Suppressor macrophage treated with lipopolysaccharide for 4 hours (primary cell): ENCODE measurements at regions not wholly inside any gene's neighbourhood (a gene's known extent, or its start where the extent isn't known, plus 50 kb on each side); places are given as distances from the start of the nearest gene placed in this dataset.

Experiments
- DNase-seq: peaks from one replicate; pipeline ENCODE4 v3.0.0-alpha.2; 2020

- no peak for DNase-seq
Measured at GRCh38 chr14:34241185-34241711, 220.8 kb downstream of the SPTSSA start.

DNA sequence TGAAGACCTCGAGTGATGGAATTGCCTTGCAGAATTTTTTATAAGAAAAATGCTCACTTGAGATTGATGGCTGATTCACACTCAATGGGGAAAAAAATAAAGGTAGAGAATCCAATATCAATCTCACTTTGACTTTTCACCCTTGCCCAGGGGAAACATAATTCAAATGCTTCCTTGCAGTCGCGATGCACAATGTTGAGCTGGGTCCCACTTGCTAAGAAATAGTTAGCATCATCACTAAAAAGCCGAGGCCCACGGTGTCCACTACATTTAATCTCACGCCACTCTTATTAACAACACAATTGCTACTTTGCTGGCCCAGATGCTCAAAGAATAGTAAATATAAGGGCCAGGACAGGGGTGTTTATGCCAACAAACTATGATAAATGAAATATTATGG, 223.4 kb downstream of the SPTSSA start:
- DNase-seq: no peak

- DNase-seq: no peak
Measured at GRCh38 chr14:34237677-34238076, 224.4 kb downstream of the SPTSSA start.

- no peak for DNase-seq
Measured at GRCh38 chr14:34237081-34237480, 225.0 kb downstream of the SPTSSA start.

GRCh38 chr14:34235643-34236300, 226.3 kb downstream of the SPTSSA start:
- no peak for DNase-seq

DNA sequence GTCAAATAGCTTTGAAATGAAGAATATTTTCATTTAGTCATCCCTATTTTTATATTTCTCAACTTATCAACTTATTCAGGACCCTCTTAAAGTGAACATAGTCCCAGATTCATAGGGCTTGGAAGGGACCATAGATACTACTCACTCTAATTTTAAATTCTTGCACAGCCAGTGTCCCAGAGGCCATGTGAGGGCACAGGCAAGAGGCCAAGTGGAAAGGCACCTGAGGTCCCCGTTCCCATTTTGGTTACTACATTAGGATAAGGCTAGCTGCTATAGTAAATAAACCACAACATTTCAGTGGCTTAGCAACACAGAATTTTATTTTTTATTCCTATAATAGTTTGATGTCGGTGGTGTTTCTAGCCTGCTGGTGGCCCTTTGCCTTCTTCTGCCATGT, 227.8 kb downstream of the SPTSSA start:
- DNase-seq: no peak

GRCh38 chr14:34233619-34234018, 228.4 kb downstream of the SPTSSA start:
- no peak for DNase-seq

DNA sequence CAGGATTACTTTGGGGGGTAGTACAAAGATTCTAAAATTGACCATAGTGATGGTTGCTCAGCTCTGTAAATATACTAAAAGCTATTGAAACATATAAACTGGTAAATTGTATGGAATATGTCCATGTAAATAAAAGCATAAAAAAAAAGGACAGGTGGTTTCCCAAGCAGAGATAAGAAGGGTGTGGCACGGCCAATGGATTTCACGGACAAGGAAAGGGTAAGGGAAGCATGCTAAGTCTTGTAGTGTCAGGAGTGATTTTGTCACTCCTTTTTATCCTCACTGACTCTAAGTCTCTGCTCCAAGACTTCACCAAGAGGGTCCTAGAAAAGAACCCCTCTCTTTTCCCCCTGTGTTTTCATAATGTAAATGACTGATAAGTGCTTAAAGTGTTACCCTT, 229.2 kb downstream of the SPTSSA start:
- DNase-seq: no peak

GRCh38 chr14:34231626-34232025, 230.4 kb downstream of the SPTSSA start:
- DNase-seq: no peak

DNA sequence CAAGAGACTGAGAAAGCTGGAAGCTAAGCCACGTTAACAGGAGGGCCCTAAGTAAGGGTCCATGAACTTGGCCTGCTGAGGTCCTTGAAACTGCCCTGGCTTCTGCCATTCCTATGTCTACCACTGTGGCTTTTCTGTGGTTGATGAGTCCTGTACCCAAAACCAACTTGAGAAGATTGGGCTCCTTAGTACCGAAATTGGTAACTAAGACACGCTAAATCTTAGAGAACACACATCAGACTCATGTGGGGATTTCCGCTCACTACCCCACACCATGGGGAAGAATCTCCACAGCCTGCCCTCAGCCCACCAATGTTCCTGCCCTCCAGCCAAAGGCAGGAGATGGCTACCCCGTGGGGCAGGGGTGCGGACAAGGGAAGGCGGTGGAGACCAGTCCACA, 232.9 kb downstream of the SPTSSA start:
- DNase-seq: no peak

GRCh38 chr14:34228650-34228976, 233.4 kb downstream of the SPTSSA start:
- DNase-seq: no peak

DNA sequence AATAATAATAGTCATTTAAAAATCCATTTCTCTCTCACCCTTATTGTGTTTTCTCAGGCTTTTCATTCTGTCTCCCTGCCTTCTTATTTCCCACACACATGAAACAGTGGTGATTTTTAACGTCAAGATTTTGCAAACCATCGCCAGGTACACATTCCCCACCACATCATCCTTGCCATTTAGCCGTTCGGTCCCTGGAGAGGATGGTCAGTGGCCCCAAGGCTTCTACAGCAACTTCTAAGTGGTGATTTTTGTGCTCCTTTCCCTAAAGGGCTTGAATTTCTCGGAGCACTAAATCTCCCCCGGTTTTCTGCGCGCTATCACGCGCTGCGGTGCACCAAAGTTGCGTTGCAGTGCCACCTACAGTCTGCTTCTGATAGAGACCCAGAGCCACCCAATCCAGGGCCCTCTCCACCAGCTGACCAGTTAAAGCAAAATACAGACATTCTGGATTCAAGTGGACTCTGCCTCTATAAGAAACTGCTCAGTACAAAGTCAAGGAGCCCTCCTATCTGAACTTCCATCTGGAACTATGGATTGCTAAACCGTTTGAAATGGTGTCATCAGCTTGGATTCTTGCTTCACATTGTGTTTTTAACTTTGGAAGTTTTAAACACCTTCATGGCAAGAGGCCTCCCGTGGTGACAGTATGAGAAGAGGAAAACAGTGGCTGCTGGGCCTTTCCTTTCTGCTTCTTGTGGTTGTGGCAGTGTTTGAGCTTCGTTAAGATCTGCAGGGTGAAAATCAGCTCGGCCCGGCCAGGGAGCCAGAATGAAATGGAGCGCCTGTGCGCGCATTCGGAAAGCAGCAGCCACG, 234.0 kb downstream of the SPTSSA start:
- peak; percentile 66 for DNase-seq

GRCh38 chr14:34224221-34224620, 237.8 kb downstream of the SPTSSA start:
- no peak for DNase-seq

DNA sequence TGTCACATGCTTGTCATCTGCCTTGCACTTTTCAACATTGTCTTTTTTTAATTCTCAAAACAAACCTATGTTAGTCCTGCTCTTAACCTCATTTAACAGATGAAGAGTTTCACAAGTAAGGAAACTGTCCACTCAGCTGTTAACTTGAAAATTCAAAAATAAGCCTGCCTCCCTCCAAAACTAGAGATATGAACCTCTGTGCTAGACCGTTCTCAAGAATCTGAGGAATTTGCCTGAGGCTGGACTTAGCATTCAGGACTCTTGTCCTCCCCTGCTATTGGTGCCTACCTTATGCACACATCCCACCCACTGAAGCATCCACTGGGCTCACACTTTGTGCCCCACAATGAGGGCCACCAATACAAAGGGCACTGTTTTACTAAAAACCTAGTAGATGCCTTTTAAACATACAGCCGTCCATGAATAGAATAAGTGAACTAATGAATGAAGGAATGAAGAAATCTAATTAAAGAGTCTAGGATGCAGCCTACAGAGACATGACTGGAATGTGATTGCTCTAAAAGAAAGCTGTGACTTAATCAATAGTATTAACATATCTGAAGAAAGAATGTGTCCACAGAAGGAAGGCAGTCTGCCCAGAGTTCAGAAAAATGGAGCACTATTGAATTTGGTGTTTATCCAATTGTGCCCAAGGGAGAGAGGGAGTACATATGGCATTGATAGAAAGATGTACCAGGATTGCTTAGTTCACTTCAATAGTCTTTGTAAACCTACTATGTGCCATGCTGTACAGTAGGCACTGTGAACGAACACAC, 238.5 kb downstream of the SPTSSA start:
- DNase-seq: no peak

- no peak for DNase-seq
Measured at GRCh38 chr14:34222867-34223266, 239.2 kb downstream of the SPTSSA start.

DNA sequence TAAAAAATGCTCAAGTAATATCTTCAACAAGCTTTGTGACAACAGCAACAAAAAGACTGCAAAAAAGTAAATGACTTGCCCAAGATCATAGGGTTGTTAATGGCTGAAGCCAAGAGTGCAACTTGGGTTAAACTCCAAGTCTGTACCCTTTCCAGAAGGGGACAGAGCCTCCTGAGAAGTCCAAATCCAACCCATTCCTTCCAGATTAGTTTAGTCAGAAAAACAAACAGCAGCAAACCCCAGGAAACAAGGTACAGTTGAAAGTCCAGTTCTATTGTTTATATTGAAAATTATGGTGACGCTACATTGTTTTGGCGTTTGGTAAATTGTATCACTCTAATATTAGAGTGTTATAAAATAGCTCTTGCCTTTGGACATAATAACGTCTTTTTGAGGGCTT, 239.9 kb downstream of the SPTSSA start:
- no peak for DNase-seq

GRCh38 chr14:34220921-34221320, 241.1 kb downstream of the SPTSSA start:
- no peak for DNase-seq

DNA sequence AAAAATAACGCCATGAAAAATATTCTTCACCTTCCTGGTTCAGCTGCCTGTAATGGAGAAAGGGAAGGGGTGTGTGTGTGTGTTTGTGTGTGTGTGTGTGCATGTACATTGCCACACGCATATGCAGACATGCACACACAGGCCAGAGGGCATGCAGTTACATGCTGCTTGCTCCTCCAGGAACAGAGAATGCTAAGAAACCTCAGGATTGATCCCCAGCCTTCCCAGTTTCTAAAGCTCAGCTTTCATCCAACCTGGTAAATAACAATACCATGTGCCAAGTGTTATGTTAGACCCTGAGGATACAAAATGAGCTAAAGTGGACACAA, 241.7 kb downstream of the SPTSSA start:
- no peak for DNase-seq

DNA sequence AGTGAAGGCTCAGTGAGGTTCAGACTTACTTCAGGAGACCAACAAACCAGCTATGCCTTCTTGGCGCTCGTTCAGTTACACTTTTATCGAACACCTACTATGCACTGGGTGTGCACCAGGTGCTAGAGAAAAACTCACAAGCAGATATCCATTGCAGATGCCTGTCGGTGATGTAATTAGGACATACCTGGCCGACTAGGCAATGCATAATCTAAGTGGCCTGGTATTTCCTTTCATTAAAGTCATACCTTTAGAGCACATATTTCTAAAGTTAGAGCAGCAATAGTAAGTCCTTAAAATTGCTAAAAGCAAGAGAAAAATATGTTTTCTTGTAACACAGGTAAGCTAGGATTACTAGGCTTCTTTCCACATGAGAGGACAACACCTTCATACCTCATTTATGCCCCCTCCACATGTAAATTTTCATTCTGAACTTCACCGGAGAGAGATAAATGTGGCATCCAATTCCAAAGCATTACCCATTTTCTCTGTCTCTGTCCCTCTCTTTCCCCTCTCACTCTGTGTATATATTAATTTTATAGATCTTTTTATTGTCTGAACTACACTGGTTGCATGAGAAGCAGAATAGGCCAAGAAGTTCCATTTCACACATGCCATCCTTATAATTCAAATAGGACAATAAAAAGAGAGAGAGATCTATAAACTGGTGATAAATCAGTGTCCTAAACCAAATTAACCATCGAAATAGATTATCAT, 242.2 kb downstream of the SPTSSA start:
- no peak for DNase-seq

GRCh38 chr14:34218881-34219280, 243.2 kb downstream of the SPTSSA start:
- no peak for DNase-seq

- no peak for DNase-seq
Measured at GRCh38 chr14:34214961-34215360, 247.1 kb downstream of the SPTSSA start.

DNA sequence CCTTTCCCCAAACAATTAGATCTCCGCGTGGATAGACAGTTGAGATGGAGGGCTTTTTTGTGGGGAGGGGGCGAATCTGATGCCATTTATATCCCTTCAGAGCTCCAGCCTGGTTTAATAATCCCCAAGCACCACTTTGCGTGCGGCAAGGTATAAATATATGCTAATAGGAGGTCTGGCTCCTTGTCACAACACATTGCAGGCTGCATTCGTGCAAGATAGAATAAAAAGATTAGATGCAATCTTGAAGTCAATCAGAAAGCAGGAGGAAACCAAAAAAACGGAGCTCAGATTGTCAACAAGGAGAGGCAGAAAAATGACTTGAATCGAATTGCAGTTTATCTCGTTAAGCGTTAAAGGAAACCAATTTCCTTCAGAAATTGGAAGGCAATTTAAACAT, 248.7 kb downstream of the SPTSSA start:
- DNase-seq: no peak
